LNCaP clone FGC (cell line): ENCODE measurements at regions not wholly inside any gene's neighbourhood (a gene's known extent, or its start where the extent isn't known, plus 50 kb on each side); places are given as distances from the start of the nearest gene placed in this dataset.
A peak's percentile ranks its signal among the peaks of the same experiment; 100 is the strongest.

Experiments used
- DNase-seq: peaks from one replicate; pipeline ENCODE4 v3.0.0-alpha.2; 2011; ENCODE audit warnings: low read depth
- H3K4me3 ChIP-seq: 2 replicates; pipeline ENCODE4 v1.5.1; 2011; ENCODE audit warnings: mild to moderate bottlenecking, low read depth, low read length, control low read depth
- TF ChIP-seq, protein P1 (sequence below): IDR thresholded peaks from 2 replicates; pipeline ENCODE4 v1.5.1; 2012; ENCODE audit warnings: mild to moderate bottlenecking; ENCODE audit not compliant: control insufficient read depth, insufficient read depth; ENCODE audit errors: extremely low read depth

DNA sequence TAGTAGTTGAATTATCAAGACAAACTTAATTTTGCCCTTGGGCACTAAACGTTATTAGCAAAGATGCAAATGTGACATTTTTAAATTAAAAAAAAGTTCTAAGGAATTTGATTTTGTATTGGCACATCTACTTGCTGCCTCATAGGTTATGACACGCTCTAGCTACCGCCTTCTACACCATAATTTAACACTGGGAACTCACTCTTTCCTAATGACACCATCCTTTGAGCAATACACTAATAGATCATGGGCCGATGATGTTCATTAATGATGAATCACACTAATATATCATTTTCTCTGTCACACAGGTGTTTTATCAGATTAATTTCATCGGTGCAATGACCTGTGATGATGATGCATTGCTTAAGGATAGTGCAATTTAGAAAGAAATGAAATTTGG lies 528.8 kb upstream of the PCDH9 start:
- no peak for DNase-seq
- TF ChIP-seq, protein P1, sequence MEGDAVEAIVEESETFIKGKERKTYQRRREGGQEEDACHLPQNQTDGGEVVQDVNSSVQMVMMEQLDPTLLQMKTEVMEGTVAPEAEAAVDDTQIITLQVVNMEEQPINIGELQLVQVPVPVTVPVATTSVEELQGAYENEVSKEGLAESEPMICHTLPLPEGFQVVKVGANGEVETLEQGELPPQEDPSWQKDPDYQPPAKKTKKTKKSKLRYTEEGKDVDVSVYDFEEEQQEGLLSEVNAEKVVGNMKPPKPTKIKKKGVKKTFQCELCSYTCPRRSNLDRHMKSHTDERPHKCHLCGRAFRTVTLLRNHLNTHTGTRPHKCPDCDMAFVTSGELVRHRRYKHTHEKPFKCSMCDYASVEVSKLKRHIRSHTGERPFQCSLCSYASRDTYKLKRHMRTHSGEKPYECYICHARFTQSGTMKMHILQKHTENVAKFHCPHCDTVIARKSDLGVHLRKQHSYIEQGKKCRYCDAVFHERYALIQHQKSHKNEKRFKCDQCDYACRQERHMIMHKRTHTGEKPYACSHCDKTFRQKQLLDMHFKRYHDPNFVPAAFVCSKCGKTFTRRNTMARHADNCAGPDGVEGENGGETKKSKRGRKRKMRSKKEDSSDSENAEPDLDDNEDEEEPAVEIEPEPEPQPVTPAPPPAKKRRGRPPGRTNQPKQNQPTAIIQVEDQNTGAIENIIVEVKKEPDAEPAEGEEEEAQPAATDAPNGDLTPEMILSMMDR, result no peak
- H3K4me3 ChIP-seq, result no peak overlapping the region

DNA sequence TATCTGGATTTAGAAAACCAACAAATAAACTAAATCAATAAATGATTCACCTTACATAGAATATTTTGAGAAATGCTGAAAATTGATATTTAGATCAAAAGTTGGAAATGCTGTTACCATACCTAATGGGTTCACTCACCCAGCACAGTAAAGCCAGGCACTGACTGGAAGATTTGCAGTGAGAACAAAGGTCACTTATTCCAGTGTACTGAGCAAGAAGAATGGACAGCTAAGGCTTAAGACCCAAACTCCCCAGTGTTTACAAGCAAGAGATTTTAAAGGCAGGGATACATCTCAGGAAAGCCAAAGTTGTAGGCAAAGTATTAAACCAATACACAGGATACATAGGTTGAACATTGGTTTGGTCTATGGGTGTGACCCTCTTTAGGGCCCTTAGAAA lies 523.9 kb upstream of the PCDH9 start:
- no peak for DNase-seq
- TF ChIP-seq, protein P1, result no peak
- H3K4me3 ChIP-seq, result no peak overlapping the region

DNA sequence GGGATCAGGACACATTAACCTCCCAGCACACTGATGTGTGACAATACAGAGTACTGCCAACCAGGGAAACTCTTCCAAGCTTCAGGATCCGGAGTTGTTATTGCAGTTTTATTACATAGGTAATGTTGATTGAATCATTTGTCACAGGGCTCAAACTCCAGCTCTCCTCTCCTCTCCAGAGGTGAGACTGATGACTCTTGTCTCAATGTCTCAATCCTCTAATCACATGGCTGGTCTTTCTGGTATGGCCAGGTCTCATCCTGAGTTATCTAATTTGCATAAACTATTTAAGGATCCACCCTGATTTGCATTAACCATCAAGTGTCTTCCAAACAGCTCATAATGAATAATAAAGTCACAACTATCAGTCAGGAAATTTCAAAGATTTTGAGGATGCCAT lies 522.6 kb upstream of the PCDH9 start:
- TF ChIP-seq, protein P1, result no peak
- no peak for DNase-seq
- H3K4me3 ChIP-seq, result no peak overlapping the region

DNA sequence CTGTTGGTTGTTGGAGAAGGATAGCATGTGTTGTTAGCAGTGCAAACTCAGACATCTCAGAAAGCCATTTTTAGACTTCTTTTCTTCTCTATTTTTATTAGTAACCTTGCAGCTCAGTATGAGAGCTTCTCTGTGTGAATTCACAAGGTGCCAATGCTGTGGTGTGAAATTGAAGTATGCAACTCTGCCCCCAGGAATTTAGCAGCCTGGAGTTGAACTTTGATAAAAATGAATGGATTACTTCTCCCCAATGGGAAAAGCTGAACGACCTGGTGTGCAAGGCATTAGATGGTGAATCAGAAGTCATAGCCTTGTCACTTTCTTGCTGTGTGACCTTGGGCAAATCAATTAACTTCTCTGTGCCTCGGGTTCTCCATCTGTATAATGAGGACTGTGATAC lies 512.3 kb upstream of the PCDH9 start:
- no peak for DNase-seq
- TF ChIP-seq, protein P1, result no peak
- no peak overlapping the region for H3K4me3 ChIP-seq

DNA sequence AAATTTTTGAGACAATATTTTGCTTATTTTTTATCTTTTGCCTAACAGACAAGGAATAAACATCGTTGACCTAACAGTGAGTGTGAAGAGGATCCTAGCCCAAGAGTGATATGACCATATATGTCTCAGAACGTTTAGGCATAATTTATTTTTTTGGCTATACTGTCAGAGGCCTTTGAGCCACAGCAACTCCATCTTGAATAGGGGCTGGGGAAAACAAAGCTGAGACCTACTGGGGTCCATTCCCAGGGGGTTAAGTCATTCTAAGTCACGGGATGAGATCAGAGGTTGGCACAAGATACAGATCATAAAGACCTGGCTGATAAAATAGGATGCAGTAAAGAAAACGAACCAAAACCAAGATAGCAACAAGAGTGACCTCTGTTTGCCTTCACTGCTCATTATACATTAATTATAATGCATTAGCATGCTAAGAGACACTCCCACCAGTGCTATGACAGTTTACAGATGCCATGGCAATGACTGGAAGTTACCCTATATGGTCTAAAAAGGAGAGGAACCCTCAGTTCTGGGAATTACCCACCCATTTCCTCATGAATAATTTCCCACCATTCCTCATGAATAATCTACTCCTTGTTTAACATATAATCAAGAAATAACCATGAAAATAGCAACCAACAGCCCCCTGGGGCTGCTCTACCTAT lies 510.9 kb upstream of the PCDH9 start:
- TF ChIP-seq, protein P1, result no peak
- no peak overlapping the region for H3K4me3 ChIP-seq
- no peak for DNase-seq

DNA sequence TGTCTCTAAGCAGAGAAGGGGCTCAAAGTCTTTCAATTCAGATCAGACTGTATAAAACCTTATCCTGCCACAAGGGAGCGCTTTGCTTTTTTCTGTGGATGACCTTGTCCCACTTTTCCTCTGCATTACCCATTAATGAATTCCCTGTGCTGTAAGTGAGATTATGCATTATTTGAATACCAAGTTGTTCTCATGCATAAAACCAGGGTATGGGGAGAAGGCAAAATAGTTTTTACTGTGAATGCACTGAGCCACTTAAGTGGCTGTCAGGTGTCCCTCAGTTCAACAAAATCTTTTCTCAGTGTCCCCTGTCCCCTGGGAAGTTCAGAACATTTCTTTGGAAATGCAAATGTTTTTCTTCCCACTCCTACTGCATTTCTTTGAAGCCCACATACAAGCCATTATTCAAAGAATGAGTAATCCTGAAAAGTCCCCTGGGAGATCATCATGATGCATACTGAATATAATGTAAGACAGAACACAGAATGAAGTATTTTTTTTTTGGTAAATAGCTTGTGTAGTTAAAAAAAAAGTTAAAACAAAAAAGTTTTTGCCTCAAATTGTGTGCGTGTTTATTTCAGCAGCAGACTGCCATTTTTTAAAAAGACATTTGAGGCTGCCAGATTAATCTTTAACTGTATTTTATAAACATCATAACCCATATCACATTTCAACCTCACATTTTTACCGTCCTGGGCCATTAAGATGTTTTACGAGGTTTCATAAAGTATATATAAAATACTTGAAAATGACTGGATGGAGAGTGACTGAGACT lies 506.7 kb upstream of the PCDH9 start:
- DNase-seq, result no peak
- H3K4me3 ChIP-seq, result no peak overlapping the region
- TF ChIP-seq, protein P1, result peak; percentile 29
